OCI-LY1 (cell line): ENCODE measurements at regions not wholly inside any gene's neighbourhood (a gene's known extent, or its start where the extent isn't known, plus 50 kb on each side); places are given as distances from the start of the nearest gene placed in this dataset.

ENCODE experiments used
- EZH2 ChIP-seq: fragments of 200-600 bp; sonication (generic), shearing (Covaris generic); IDR thresholded peaks from 2 replicates; pipeline ENCODE4 v1.8.0; 2017; ENCODE audit warnings: borderline replicate concordance, mixed run types, mild to moderate bottlenecking, antibody characterized with exemption, low read length, moderate library complexity, mixed read lengths
- TF ChIP-seq, protein P1 (sequence below): fragments of 200-600 bp; sonication (generic), shearing (Covaris generic); IDR thresholded peaks from 2 replicates; pipeline ENCODE4 v1.5.1; 2017; ENCODE audit warnings: mild to moderate bottlenecking, antibody characterized with exemption, low read length, moderate library complexity, mixed read lengths

DNA sequence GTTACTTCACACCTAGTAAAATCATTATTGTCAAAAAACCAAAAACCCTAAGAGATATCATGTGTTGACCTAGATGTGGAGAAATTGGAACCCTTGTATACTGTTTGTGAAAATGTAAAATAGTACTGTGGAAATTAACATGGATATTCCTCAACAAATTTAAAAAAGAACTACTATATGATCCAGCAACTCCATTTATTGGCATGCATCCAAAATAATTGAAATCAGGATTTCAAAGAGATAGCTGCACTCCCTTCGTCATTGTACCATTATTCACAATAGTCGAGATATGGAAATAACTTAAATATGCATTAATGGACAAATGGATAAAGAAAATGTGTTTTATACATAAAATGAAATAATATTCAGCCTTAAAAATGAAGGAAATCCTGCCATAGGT lies 105.3 kb upstream of the ZC3H15 start:
- TF ChIP-seq, protein P1, sequence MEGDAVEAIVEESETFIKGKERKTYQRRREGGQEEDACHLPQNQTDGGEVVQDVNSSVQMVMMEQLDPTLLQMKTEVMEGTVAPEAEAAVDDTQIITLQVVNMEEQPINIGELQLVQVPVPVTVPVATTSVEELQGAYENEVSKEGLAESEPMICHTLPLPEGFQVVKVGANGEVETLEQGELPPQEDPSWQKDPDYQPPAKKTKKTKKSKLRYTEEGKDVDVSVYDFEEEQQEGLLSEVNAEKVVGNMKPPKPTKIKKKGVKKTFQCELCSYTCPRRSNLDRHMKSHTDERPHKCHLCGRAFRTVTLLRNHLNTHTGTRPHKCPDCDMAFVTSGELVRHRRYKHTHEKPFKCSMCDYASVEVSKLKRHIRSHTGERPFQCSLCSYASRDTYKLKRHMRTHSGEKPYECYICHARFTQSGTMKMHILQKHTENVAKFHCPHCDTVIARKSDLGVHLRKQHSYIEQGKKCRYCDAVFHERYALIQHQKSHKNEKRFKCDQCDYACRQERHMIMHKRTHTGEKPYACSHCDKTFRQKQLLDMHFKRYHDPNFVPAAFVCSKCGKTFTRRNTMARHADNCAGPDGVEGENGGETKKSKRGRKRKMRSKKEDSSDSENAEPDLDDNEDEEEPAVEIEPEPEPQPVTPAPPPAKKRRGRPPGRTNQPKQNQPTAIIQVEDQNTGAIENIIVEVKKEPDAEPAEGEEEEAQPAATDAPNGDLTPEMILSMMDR, result no peak
- no peak for TF ChIP-seq EZH2
